Calu3 (cell line): ENCODE measurements at regions not wholly inside any gene's neighbourhood (a gene's known extent, or its start where the extent isn't known, plus 50 kb on each side); places are given as distances from the start of the nearest gene placed in this dataset.

Experiments used
- BruUV-seq: library from RNA; stranded (reverse); fragments of 400-500 nt; replicated peaks from 2 replicates; lab custom pipeline; 2021; lab: Mats Ljungman, UMichigan
- CTCF ChIA-PET: fragments of 300-600 bp; sonication (Branson Sonifier 250); formaldehyde crosslinking; loops from one replicate; lab custom pipeline; 2022; ENCODE audit warnings: antibody characterized with exemption; lab: Charles Lee
- DNase-seq: peaks from one replicate; pipeline ENCODE4 v3.0.0; 2022
- H3K27ac Mint-ChIP-seq: one replicate; pipeline ENCODE4 v1.8.0; 2022; ENCODE audit warnings: mixed read lengths; ENCODE audit not compliant: unreplicated experiment
- H3K27me3 Mint-ChIP-seq: one replicate; pipeline ENCODE4 v1.8.0; 2022; ENCODE audit warnings: mixed read lengths; ENCODE audit not compliant: unreplicated experiment
- H3K36me3 Mint-ChIP-seq: one replicate; pipeline ENCODE4 v1.8.0; 2022; ENCODE audit warnings: mild to moderate bottlenecking, moderate library complexity, mixed read lengths; ENCODE audit not compliant: insufficient read depth, unreplicated experiment
- H3K4me1 Mint-ChIP-seq: one replicate; pipeline ENCODE4 v1.8.0; 2022; ENCODE audit warnings: mild to moderate bottlenecking, low read depth, mixed read lengths; ENCODE audit not compliant: unreplicated experiment
- H3K4me3 Mint-ChIP-seq: one replicate; pipeline ENCODE4 v1.8.0; 2022; ENCODE audit warnings: mild to moderate bottlenecking, low read depth, moderate library complexity, mixed read lengths; ENCODE audit not compliant: unreplicated experiment
- H3K9me3 Mint-ChIP-seq: one replicate; pipeline ENCODE4 v1.8.0; 2022; ENCODE audit warnings: low read depth, mixed read lengths; ENCODE audit not compliant: unreplicated experiment
- CTCF ChIP-seq: fragments of 200-600 bp; IDR thresholded peaks from one replicate; pipeline ENCODE4 v1.8.0; 2022; ENCODE audit warnings: antibody characterized with exemption; ENCODE audit not compliant: unreplicated experiment
- intact Hi-C: fragments of 100-400 bp; cut with micrococcal nuclease; formaldehyde crosslinking; loops from one replicate; pipeline ENCODE4 v1.10.0; 2022; ENCODE audit not compliant: unreplicated experiment

DNA sequence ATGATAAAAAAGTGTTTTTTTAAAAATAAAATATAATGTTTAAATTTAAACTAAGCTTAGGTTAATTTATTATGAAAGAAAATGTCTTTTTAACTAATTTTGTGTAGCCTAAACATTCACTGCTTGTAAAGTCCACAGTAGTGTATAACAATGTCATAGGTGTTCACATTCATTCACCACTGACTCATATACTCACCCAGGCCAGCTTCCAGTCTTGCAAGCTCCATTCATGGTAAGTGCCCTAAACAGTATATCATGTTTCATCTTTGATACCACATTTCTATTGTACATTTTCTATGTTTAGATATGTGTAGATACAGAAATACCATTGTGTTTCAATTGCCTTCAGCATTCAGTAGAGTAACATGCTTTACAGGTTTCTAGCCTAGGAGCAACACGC, 530.3 kb downstream of the EPHA5 start:
- Mint-ChIP-seq H3K27ac (no peak overlapping the region), H3K4me1 (no peaks in the 10 kb centered on the region), H3K9me3 (no peaks in the 10 kb centered on the region), H3K27me3 (no peaks in the 10 kb centered on the region), H3K4me3 (no peak overlapping the region), H3K36me3 (no peaks in the 10 kb centered on the region)
- CTCF ChIA-PET = no interaction called here
- intact Hi-C loops = no loop called here
- no peak for DNase-seq
- no peak for TF ChIP-seq CTCF
- BruUV-seq = no TSS peak

GRCh38 chr4:65126200-65126599, 544.1 kb downstream of the EPHA5 start:
- H3K9me3 Mint-ChIP-seq = peaks cover 5% of the 10 kb centered on the region
- no TSS peak for BruUV-seq
- CTCF ChIA-PET = no interaction called here
- H3K27ac Mint-ChIP-seq = no peak overlapping the region
- H3K4me1 Mint-ChIP-seq = no peaks in the 10 kb centered on the region
- no peaks in the 10 kb centered on the region for H3K36me3 Mint-ChIP-seq
- no peak overlapping the region for H3K4me3 Mint-ChIP-seq
- H3K27me3 Mint-ChIP-seq = no peaks in the 10 kb centered on the region
- no peak for DNase-seq
- intact Hi-C loops = no loop called here
- TF ChIP-seq CTCF = no peak

DNA sequence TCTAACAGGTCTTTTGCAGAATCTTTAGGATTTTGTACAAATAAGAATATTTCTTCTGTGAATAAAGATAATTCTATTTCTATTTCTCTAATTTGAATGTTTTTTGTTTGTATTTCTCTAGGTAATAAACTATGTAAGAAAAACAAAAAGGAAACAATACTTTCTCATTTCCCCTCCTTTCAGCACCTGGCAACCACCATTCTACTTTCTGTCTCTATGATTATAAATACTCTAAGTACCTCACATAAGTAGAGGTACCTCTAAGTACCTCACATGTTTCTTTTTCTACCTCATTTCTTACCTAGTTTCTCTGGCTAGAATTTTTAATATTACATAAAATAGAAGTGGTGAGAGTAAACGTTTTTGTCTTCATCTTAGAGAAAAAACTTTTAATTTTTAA, 550.0 kb downstream of the EPHA5 start:
- no peak for DNase-seq
- CTCF ChIA-PET = no interaction called here
- Mint-ChIP-seq H3K4me1 (no peaks in the 10 kb centered on the region), H3K27me3 (no peaks in the 10 kb centered on the region), H3K36me3 (no peaks in the 10 kb centered on the region), H3K4me3 (no peak overlapping the region), H3K27ac (no peak overlapping the region), H3K9me3 (peaks cover 5% of the 10 kb centered on the region)
- no peak for TF ChIP-seq CTCF
- intact Hi-C loops = no loop called here
- BruUV-seq = no TSS peak

DNA sequence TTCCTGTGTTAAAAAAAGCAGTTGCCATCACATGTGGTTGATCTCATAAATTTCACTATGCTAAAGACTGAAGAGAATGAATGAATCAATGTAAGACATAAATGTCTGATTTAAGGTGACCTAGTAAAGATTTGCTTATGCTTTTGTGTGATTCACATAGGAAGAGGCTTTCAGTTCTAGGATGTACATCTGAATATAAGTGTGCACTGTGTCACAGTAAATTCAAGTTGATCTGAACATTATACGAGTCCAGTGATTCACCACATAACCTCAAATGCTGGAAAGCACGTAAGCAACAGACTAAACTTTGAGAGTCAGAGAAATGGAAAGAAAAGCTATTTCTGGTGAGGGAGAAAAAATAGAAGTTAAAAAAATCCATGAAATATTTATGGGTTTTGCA, 567.9 kb downstream of the EPHA5 start:
- intact Hi-C loops = no loop called here
- H3K4me1 Mint-ChIP-seq = no peaks in the 10 kb centered on the region
- no peaks in the 10 kb centered on the region for H3K36me3 Mint-ChIP-seq
- no peak overlapping the region for H3K27ac Mint-ChIP-seq
- H3K9me3 Mint-ChIP-seq = peaks cover 1% of the 10 kb centered on the region
- no peak overlapping the region for H3K4me3 Mint-ChIP-seq
- no peak for DNase-seq
- no TSS peak for BruUV-seq
- CTCF ChIA-PET = no interaction called here
- no peak for TF ChIP-seq CTCF
- H3K27me3 Mint-ChIP-seq = no peaks in the 10 kb centered on the region
